Effector memory CD4-positive, alpha-beta T cell (primary cell): ENCODE measurements at regions not wholly inside any gene's neighbourhood (a gene's known extent, or its start where the extent isn't known, plus 50 kb on each side); places are given as distances from the start of the nearest gene placed in this dataset.

Experiments used
- DNase-seq, 3 donors: peaks; one replicate each; pipeline ENCODE4 v3.0.0-alpha.2; 2020
- H3K27ac ChIP-seq: 2 replicates; pipeline ENCODE4 v1.7.0; 2013; ENCODE audit warnings: mild to moderate bottlenecking, low read length, moderate library complexity; ENCODE audit not compliant: insufficient read depth, poor library complexity, severe bottlenecking
- H3K27me3 ChIP-seq: replicated peaks from 2 replicates; pipeline ENCODE4 v1.7.0; 2013; ENCODE audit warnings: mild to moderate bottlenecking, low read length; ENCODE audit not compliant: insufficient read depth, control insufficient read depth, poor library complexity, severe bottlenecking
- H3K36me3 ChIP-seq: 2 replicates; pipeline ENCODE4 v1.7.0; 2013; ENCODE audit warnings: mild to moderate bottlenecking, low read length, moderate library complexity; ENCODE audit not compliant: control insufficient read depth, insufficient read depth
- H3K4me1 ChIP-seq: 2 replicates; pipeline ENCODE4 v1.7.0; 2013; ENCODE audit warnings: low read length, mild to moderate bottlenecking; ENCODE audit not compliant: control insufficient read depth, insufficient read depth, poor library complexity, severe bottlenecking
- H3K4me3 ChIP-seq: 2 replicates; pipeline ENCODE4 v1.7.0; 2013; ENCODE audit warnings: low read length, low read depth, mild to moderate bottlenecking; ENCODE audit not compliant: insufficient read depth, poor library complexity, severe bottlenecking
- H3K9me3 ChIP-seq: 2 replicates; pipeline ENCODE4 v1.7.0; 2013; ENCODE audit warnings: mild to moderate bottlenecking, low read length, moderate library complexity; ENCODE audit not compliant: control insufficient read depth

DNA sequence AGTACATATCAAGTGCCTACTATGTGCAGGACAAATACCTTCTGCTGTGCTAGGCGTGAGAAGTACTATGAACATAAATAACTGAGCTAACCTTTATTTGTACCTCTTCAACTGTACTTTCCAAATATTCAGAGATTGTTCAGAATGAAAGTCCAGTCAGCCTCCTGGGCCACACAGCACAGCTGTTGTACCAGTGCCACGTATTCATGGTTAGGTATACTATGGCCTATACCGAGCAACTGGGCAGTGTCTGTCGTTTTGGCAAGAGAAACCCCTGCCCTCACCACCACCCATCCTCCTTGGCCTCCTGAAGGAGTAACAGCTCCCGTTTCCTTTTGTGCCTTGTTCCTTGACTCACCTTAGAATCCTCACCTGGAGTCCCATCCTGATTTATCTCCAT, 53.0 kb downstream of the RASSF10 start:
- no peaks in the 10 kb centered on the region for H3K27me3 ChIP-seq
- no peak overlapping the region for H3K27ac ChIP-seq
- DNase-seq, result no peak

DNA sequence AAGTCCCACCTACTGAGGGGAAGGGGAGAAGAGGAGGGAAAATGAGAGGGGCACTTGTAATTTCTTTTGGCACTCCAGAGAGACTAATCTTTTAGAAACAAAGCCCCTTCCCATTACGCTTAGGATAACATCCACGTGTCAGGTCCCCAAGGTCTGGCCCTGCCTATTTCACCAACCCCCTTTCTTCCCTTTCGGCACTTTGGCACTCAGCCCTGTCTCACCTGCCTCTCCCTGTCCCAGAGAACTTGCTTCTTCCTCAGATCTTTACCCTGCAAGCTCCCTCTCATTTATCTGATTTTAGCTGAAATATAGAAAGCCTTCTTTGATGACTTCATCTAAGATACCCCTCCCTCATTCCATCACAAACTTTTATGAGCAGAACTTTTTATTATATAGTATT, 55.5 kb downstream of the RASSF10 start:
- Histone ChIP-seq H3K27ac (no peak overlapping the region), H3K27me3 (no peaks in the 10 kb centered on the region), H3K4me1 (no peaks in the 10 kb centered on the region), H3K36me3 (no peaks in the 10 kb centered on the region), H3K9me3 (no peaks in the 10 kb centered on the region), H3K4me3 (no peak overlapping the region)
- no peak for DNase-seq

More for the DNA sequence above, 53.0 kb downstream of the RASSF10 start:
- H3K4me3 ChIP-seq, result no peak overlapping the region
- no peaks in the 10 kb centered on the region for H3K36me3 ChIP-seq
- H3K9me3 ChIP-seq, result no peaks in the 10 kb centered on the region
- H3K4me1 ChIP-seq, result no peaks in the 10 kb centered on the region

DNA sequence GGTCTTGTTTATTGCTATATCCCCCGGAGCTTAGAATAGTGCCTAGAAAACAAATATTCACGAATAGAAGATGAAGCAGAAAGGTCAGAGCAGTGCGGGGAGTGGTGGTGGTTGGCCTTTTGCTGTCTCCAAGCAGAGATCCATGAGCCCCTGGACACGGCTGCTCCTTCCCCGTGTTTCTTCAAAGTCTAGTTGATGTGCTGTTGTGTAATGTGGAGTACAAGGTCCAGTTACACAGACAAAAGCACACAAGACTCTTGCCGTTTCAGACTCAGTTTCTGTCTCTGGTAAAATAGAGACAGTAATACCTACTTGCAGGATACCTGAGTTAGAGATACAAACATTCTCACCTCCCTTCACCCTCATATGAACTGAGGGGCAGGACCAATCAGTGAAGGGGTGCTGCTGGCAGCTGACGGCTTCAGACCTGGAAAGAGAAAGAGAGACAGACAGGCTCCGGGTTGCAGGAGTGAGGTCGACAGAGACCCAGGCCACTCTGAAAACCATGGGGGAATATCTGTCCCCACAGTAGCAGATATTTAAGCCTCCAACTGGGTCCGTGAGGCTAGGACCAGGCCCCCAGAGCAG, 56.2 kb downstream of the RASSF10 start:
- H3K27ac ChIP-seq, result no peak overlapping the region
- H3K9me3 ChIP-seq, result no peaks in the 10 kb centered on the region
- H3K36me3 ChIP-seq, result no peaks in the 10 kb centered on the region
- no peak overlapping the region for H3K4me3 ChIP-seq
- no peaks in the 10 kb centered on the region for H3K27me3 ChIP-seq
- DNase-seq, result no peak
- no peaks in the 10 kb centered on the region for H3K4me1 ChIP-seq

DNA sequence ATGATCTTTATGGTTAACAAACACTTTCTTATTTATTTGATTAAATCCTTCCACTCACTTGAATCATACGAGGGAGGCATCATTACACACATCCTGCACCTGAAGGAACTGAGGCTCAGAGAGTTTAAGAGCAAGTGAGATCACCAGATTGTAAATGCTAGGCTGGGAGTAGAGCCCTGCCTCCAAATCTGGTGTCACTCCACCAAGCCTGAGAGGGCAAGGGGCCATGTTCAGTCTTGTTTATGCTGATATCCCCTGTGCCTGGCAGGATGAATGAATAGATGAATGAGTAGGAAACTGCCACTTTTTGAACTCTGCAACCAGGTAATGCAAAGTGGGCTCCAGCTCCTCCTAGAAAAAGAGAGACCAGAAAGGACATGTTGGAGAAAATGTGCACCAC, 59.1 kb downstream of the RASSF10 start:
- no peak for DNase-seq
- H3K4me1 ChIP-seq, result no peaks in the 10 kb centered on the region
- no peak overlapping the region for H3K4me3 ChIP-seq
- no peaks in the 10 kb centered on the region for H3K36me3 ChIP-seq
- H3K27ac ChIP-seq, result no peak overlapping the region
- H3K27me3 ChIP-seq, result no peaks in the 10 kb centered on the region
- H3K9me3 ChIP-seq, result no peaks in the 10 kb centered on the region

DNA sequence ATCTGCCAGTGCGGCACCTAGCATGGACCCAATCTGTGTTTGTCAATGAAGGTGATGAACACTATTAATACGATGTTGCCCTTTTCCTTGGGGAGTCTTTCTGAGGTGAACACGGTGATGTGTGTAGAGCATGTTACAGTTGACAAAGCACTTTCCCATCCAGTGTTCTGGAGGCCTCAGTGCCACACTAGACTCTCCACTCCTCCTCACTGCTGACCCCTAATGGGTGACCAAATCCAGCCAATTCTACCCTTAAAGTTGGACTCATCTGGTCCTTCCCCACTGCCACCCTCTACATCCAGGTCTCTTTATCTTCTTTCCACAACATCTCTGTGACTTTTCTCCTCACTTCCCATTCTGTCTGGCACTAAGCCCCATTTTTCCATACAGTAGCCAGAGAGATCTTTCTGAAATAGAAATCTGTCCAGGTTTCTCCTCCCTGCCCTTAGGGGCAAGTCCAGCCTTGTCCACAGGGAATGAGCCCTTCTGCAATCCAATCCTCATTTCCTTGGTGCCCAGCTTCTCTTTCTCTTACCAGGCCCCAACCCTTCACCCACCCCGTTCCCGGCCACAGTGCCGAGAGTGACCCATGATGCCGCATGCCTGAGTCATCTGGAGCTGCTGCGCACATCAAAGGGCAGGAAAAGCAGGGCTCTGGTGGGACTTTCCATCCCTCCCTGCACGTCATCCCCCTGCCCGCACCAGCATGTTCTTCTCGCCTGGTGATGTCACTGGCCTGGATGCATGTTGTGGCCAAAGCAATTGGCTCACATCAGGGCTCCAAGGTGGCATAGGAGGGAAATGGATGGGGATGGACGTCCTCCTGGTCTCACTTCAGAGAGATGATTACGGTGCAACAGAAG, 64.2 kb downstream of the RASSF10 start:
- H3K27ac ChIP-seq, result no peak overlapping the region
- H3K4me1 ChIP-seq, result no peaks in the 10 kb centered on the region
- no peak overlapping the region for H3K4me3 ChIP-seq
- no peaks in the 10 kb centered on the region for H3K27me3 ChIP-seq
- H3K9me3 ChIP-seq, result no peaks in the 10 kb centered on the region
- DNase-seq, result no peak
- no peaks in the 10 kb centered on the region for H3K36me3 ChIP-seq

DNA sequence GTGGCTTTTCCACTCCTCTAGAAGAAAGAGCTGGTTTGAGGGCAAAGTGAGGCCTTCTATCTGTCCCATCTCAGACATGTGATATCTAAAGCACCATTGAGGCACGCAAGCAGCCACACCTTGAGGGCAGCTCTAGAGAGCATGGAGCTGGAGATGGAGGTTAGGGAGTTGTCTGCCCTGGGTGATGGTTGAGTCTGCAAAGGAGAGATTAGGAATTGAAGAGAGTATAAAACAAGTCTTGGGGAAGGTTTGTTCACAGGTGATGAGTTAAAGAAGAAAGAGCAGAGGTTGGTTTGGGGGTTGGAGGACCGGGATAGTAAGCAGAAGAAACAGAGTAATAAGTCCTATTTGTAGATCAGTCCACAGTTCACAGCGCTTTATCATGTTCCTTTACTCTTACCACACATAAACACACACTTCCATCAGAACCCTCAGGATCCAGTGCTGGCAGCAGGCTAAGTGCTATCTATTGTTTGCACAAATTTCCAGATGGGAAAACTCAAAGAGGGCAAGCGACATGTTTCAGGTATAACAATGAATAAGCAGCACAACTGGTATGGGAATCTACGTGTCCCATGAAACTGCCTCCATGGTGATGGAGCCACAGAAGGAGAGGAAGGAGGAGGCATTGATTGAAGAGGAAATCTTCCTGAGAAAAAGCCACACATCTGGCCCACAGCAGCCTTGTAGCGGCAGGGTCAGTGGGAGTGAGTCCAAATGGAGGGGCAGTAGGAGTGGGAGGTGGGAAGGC, 65.8 kb downstream of the RASSF10 start:
- H3K27me3 ChIP-seq, result no peaks in the 10 kb centered on the region
- no peaks in the 10 kb centered on the region for H3K9me3 ChIP-seq
- no peak overlapping the region for H3K27ac ChIP-seq
- no peak overlapping the region for H3K4me3 ChIP-seq
- DNase-seq, result no peak
- no peaks in the 10 kb centered on the region for H3K4me1 ChIP-seq
- no peaks in the 10 kb centered on the region for H3K36me3 ChIP-seq

DNA sequence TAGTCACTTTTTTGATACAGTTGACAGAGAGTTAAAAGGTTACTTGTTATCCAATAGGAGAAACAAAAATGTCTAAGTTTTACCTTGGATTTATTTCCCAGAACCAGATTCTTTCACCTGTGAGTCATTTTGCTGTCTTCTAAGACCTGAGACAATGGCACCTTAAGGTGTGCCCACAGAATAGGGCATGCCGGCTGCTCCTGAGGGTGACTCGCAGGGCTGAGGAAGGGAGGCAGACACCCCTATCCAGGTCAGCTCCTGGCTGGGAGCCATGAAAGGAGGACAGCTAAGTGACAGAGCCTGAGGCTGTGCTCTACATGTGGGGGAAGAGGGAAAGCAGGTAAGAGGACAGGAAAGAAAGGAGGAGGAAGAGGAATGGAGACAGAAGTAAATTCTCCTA, 67.8 kb downstream of the RASSF10 start:
- no peak overlapping the region for H3K27ac ChIP-seq
- no peaks in the 10 kb centered on the region for H3K27me3 ChIP-seq
- no peaks in the 10 kb centered on the region for H3K36me3 ChIP-seq
- no peak for DNase-seq
- no peaks in the 10 kb centered on the region for H3K9me3 ChIP-seq
- H3K4me1 ChIP-seq, result no peaks in the 10 kb centered on the region
- H3K4me3 ChIP-seq, result no peak overlapping the region

DNA sequence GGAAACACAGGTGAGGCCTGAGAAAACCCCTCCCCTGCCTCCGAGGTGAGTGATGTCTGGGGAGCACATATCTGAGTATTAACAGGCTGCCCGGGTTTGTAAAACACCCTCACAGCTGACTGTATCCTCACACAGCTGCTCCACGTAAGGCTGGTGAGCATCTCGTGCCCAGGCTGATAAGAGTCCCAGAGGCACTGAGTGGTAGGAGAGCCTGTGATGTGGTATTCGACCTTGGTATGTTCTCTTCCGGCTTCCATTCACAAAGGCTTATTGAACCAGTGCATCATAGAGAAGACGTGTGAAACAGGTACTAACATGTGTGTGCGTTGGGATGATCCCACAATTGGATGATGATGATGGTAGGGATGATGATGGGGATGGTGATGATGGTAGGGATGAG, 71.7 kb downstream of the RASSF10 start:
- no peaks in the 10 kb centered on the region for H3K27me3 ChIP-seq
- no peaks in the 10 kb centered on the region for H3K36me3 ChIP-seq
- no peak overlapping the region for H3K27ac ChIP-seq
- no peaks in the 10 kb centered on the region for H3K4me1 ChIP-seq
- H3K4me3 ChIP-seq, result no peak overlapping the region
- no peaks in the 10 kb centered on the region for H3K9me3 ChIP-seq
- DNase-seq, result no peak

DNA sequence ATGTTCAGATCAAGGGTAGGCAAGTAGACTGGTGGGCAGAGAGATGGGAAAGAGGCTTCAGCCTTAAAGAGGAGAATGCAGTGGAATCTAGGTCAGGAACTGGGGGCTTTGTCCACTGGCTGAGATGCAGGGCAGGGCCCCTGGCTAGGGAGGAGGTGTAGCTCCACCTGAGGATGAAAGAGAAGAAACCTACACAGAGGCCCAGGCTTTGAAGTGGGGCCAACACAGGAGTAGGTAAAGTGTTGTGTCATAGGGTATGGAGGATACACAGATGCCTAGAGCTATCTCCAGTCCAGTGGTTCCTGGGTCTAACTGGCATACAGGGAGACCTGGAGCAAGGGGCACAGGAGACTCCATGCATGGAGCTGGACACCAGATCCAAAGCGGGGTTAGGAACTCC, 73.5 kb downstream of the RASSF10 start:
- H3K27ac ChIP-seq, result no peak overlapping the region
- no peak overlapping the region for H3K4me3 ChIP-seq
- no peaks in the 10 kb centered on the region for H3K4me1 ChIP-seq
- no peaks in the 10 kb centered on the region for H3K27me3 ChIP-seq
- no peak for DNase-seq
- no peaks in the 10 kb centered on the region for H3K9me3 ChIP-seq
- H3K36me3 ChIP-seq, result no peaks in the 10 kb centered on the region

DNA sequence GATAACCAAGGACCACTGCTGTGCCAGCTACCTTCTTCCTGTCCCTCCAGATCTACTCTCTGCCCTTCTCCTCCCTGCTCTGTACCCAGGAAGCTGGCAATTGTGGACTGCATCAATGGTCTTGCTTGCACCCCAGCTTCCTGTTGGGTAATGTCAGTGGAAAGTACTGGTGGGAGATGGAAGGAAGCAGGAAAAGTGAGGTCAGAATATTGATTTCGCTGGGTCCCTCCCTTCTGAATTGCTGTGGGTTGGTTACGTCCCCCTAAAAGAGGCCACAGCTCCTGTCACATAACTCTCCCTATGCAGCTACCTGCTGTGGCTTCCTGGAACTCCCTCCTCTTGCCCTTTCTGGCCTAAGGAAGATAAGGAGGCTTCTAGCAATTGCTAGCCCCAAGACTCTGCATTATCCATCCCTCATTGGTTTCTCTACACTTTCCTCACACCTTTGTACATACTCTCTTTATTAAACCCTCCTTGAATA, 81.2 kb downstream of the RASSF10 start:
- Histone ChIP-seq H3K4me3 (no peak overlapping the region), H3K36me3 (no peaks in the 10 kb centered on the region), H3K27me3 (no peaks in the 10 kb centered on the region), H3K4me1 (no peaks in the 10 kb centered on the region), H3K27ac (no peak overlapping the region), H3K9me3 (no peaks in the 10 kb centered on the region)
- DNase-seq, result no peak
